NCI-H446 (cell line): ENCODE measurements at regions not wholly inside any gene's neighbourhood (a gene's known extent, or its start where the extent isn't known, plus 50 kb on each side); places are given as distances from the start of the nearest gene placed in this dataset.

Experiments
- DNase-seq, 2 experiments: peaks; one replicate each; lab custom pipeline; 2025; lab: John Stamatoyannopoulos, UW

DNA sequence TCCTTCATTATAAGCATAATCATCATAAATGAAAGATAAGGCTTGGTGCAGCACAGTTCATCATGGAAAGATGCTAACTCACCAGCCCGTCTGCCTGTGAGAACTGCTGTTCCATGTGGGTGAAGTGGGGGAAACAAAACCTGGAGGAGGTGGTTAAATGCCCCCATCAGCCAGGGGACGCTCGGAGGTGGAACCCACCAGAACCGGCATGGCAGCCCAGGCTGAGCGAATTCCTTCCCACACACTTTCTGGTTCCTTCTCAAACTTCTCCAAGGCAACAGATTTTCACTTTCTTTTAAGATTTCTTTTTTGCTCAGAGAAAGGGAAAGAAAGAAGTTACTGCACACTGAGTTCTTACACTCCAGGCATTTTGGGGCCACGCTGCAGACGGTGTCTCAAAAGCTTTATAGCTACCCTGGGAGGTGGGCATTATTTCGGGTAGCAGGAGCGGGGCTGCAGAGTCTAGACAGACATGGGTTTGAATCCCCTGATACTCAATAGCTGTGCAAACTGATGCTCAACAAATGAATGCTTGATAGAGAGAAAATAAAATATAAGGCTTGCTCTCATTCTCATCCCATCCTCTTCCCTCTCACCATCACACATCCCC, 190.7 kb downstream of the BCL11B start:
- DNase-seq = no peak

DNA sequence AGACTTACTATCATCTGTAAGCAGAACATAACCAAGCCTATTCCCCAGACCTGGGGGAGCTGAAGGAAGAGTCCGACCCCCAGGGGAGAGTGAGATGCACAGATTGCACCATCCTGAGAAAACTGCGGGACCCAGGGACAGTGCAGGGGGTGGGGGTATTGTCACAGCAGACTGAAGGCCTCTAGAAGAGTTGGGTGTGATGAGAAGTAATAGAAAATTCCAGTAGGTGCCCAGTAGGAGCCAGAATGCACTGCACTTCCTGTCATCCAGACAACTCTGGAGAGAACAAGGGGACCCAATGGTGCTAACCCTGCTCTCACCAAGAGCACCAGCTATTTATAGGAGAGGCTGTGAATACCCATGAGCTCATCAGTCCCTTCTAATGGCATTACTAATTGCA, 190.1 kb downstream of the BCL11B start:
- no peak for DNase-seq

DNA sequence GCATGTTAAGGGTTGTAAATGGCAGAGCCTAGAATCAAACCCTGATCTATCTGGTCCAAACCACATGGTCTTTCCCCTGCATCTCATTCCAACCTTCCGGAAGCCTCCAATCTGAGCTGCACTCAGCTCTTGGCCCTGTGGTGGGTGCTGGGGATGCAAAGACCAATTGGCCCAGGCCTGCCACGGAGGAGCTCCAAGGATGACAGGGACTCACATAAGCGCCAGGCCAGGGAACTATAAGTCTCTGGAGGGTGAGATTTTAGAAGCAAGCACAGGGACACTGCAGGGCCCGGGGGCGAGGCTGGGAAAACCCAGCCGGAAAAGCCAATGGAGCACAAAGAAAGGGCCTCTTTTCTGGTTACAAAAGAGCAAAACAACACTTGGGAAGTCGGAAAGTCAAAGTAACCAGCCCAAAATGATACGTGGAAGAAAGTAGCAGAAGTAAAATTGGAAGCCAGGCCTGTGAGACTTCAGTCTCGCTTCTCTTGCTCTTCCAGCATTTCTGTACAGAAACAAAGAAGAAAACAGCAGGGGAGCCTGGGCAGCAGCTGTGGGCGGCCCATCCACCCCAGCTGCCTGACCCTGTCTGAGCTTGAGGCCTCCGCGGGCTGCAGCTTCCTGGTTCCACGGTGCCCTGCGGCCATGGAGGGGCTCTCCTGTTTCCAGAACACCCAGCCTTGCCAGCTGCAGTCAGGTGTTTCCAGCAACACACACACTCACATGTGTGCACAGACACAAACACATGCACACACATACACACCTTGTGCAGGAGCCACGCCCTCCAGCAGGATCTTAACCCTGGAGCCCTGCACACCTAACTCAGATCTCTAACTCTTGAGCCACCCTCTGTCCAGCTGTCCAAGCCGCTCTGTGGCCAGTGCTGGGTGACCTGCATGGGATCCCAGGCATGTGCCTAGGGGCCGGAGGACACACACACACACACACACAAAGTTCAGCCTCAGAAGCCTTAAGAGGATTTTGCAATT, 178.2 kb downstream of the BCL11B start:
- DNase-seq = no peak

DNA sequence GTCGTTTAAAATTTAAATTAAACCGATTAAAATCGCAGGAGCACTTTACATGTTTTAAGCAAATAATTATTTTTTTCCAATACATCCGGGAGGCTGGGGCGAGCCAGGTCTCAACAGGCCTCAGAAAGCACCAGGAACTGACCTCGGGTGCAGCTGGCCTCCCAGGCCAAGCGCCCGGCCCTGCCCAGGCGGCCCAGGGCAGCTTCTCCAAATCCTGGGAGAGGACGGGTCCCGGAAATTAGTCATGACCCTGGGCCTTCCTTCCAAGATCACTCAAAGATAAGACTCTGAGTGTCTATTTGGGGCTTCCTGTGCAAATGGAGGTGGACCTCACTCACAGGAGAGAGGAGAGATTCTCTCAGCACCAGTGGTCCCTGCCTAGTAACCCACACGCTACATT, 177.1 kb downstream of the BCL11B start:
- no peak for DNase-seq

DNA sequence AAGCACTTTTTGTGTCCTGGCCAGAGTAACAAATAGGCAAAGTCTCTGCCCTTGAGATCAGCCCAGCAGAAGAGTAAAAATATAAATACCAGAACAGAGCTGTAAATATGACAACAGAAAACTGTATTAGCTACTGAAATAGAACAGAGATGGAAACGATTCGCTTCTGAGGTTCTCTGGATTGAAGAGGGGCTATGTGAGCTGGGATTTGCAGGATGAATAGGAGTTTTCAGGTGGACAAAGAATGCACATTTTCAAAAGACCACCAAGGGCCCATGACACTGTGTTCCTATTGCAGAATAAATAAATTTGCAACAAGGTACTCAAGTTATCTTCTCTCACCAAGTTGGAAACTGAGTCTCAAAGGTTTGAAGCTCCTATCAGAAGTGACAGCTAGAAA, 176.6 kb downstream of the BCL11B start:
- DNase-seq = no peak

DNA sequence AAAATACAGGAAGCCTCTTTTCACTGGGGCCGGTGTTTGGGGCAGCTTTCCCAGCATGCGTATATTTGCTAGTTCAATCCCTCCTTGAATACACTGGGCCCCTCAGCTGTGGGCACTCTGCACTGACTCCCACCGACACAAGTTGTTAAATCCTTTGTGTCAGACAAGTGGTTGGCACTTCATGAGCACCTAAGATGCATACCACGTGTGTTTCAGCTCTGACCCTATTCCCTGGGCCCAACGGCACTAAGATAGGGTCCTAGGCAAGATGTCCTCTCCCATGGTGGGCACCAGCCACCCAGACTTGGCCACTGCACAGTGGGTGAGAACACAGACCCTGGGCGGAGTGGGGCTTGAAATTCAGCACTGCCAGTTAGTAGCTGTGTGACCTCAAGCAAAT, 173.8 kb downstream of the BCL11B start:
- no peak for DNase-seq

DNA sequence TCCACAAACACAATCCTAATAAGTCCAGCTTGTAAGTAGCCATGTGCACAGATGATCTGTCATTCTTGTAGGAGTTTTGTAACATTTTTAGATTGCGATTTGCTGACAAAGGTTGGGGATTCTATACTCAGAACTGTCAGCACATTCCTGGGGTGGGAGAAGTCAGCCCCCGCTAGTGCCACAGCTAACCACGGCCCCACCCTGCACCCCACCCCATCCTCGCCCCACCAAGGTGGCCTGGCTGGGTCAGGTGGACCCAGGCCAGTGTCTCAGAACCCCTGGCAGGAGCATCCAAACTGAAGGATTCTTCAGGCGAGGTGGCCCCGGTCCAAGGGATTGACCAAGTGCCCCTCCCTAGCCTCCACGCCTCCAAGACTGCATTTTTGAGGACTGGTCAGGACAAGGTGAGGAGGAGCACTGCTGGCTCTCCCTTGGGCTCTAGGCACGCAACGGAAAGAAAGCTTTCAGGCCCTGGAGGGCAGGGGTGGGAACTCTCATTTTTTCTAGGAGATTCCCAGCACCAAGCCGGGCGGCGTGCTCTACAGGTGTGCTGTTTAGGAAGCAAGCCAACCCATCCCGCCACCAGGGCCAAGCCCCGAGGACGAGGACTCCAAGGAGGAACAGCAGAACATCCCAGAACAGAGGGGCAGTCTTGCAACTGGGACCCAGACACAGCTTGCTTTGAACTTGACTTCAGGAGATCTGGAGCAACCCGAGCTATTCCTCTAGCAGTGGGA, 172.8 kb downstream of the BCL11B start:
- DNase-seq = no peak

DNA sequence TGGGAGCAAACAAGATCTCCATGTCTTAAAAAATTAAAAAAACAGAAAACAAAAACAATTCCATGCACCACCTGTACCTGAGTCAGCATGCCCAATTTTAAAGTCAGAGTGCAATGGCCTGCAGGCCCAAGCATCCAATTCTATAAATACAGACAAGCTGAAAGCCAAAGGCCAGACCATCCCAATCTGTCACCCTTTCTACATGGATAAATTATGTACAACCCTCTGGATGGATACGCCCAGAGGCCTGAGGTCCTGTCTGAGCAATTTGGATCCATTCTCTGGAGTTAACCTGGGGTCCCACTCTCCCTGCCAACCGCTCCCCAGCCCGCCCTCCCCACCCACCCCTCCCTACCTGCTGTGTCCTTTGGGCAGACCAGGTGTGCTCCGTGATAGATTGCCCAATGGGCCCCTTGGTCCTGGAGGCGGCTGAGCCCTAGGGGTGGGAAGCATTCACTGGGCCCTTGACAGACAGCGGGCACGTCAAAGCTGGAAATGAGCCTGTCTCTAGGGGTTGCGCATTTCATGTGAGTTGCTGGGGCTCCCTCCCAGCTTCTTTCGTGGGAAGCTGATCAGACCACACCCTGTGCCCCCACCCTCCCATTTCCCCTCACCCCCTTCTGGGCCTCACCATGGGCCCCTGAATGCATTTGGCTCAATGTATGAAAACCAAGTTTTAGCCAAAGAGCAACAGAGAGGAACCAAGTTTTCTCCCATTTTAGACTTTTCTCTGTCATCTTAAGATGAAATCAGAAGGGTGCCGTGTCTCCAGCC, 171.3 kb downstream of the BCL11B start:
- DNase-seq = no peak

DNA sequence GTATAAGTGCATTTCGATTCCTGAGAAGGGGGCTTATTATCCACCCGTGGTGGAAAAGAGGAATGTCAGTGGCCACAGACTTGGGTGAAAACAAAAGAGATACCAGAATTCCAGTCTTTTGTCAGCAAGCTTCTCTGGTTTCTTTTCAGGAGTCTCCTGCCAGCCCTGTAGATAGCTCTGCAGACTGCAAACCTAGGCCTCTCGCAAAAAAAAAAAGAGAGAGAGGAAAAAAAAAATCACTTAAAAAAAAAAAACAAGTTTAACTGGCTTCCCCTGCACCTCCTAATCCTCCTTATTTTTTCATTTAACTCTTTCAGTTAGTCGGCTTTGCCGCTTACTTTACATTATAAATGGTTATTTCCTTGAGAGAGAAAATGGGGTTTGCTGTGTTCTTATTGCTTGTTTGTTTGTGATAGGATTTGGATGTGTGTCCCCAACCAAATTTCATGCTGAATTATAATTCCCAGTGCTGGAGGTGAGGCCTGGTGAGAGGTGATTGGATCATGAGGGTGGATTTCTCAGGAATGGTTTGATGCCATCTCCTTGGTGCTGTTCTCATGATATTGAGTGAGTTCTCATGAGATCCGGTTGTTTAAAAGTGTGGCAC, 170.0 kb downstream of the BCL11B start:
- DNase-seq = no peak

DNA sequence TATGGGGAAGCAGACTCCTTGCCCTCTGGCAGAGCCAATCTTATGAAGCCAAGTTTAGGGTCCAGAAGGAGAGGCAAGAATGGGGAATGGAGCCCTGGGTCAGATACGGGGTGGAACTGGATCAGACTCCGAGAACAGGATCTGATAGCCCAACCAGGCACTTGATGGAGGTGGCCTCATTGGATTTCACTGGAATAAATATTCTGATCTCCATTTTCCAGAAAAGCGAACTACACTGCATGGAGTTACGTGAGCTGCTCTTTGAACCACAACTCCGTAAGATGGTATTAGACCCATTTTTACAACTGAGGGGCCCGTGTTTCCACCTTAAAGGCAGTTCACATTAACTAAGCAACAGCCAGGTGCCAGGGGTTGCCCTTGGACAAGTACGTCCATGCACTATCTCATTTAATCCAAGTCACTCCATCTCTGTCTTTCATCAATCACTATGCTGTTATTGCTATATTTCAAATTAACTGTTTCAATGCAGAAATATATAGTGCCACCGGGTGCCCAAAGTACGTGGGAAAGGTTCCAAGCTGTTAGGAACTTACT, 155.2 kb downstream of the BCL11B start:
- DNase-seq = no peak

DNA sequence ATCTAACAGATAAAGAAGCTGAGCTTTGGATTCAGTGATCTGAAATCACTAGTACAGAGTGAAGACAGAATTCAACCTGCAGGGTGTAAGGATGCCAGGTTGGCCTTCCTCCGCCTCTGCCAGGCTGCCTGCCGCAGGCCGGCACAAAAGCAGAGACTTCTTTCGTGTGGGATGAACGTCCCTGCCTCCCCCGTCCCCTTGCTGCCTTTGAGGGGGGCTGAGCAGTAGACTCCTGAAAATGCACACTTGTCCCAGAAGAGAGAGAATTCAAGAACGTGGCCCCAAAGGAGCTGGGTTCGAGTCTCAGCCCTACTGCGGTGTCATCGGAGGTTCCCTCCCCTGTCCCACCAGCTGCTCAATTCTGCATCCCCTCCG, 154.3 kb downstream of the BCL11B start:
- no peak for DNase-seq

DNA sequence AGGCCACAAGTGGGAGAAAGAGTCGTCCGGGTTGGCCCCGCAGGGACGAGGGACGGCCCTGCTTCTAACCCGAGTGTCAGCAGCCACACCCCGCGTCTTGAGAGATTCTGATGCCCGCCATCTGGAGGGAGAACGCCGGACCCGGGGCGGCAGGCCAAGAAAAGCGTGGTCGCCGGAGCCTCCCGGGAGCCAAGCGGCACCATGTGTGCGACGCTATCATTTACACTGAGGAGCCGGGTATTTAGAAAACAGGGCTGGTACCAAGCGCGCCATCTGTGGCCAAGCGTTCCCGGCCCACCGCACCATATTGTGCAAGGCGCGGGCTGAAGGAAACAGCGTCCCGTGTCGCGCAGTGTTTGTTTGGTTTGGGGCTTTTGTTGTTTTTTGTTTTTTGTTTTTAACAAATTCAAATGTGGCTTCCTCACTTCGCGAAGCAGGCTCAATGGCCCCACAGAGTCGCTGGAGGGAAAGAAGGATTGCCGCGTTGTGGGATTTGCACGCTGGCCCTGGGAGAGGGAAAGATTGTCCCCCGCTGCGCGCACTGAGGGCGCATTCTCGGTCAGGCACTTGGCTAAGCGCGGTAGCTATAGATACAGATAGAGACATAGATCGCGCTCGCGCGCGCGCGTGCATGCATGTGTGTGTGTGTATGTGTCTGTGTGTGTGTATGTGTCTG, 153.8 kb downstream of the BCL11B start:
- DNase-seq = peak in 1 of 2 experiments; percentile 23

DNA sequence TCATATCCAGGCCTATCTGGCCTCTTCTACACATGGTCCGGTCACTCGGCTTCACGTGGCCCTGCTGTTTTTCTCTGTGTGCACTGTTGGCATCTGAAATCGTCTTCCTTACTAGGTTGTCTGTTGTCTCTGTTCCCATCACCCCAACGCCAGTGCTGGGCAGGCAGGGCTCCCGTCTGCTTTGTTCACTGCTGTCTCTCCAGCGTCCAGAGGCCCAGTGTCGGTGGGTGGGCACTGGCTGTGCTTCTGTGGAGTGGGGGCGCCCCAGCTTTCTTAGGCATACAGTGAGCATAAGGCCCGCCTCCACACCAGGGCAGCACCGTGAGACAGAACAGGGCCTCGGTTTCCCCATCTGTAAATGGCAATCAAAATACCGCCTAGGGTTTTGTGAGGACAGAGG, 153.1 kb downstream of the BCL11B start:
- no peak for DNase-seq
